ENCODE measurements at regions not wholly inside any gene's neighbourhood (a gene's known extent, or its start where the extent isn't known, plus 50 kb on each side); places are given as distances from the start of the nearest gene placed in this dataset.
"Not testable (repeated sequence)": the region's sequence is repeated elsewhere in the genome, so short reads cannot be mapped to it uniquely, and the experiment has no call there.

- no peak for DNase-seq (ENCODE audit: low read depth)
Observed at GRCh38 chr9:87781331-87781730, 55.4 kb downstream of the CTSL start.

GRCh38 chr9:87783180-87783579 is 57.3 kb downstream of the CTSL start:
- no peak for DNase-seq (ENCODE audit: low read depth)

- DNase-seq (ENCODE audit: low read depth) = not testable (repeated sequence)
Observed at GRCh38 chr9:87785315-87785970, 59.5 kb downstream of the CTSL start.

- DNase-seq (ENCODE audit: low read depth) = no peak
Observed at GRCh38 chr9:87786423-87786822, 60.5 kb downstream of the CTSL start.

GRCh38 chr9:87786876-87787275 is 61.0 kb downstream of the CTSL start:
- no peak for DNase-seq (ENCODE audit: low read depth)

- DNase-seq (ENCODE audit: low read depth) = peak; percentile 7
Observed at GRCh38 chr9:87787735-87788134, 61.8 kb downstream of the CTSL start.

- peak; percentile 68 for DNase-seq (ENCODE audit: low read depth)
Observed at GRCh38 chr9:87792831-87793288, 66.9 kb downstream of the CTSL start.

- peak; percentile 83 for DNase-seq (ENCODE audit: low read depth)
Observed at GRCh38 chr9:87793292-87793691, 67.4 kb downstream of the CTSL start.

- DNase-seq (ENCODE audit: low read depth) = no peak
Observed at GRCh38 chr9:87795178-87795577, 69.3 kb downstream of the CTSL start.

- DNase-seq (ENCODE audit: low read depth) = no peak
Observed at GRCh38 chr9:87796196-87796595, 70.3 kb downstream of the CTSL start.

- DNase-seq (ENCODE audit: low read depth) = no peak
Observed at GRCh38 chr9:87798261-87798833, 72.4 kb downstream of the CTSL start.

GRCh38 chr9:87799503-87799902 is 73.6 kb downstream of the CTSL start:
- no peak for DNase-seq (ENCODE audit: low read depth)

- DNase-seq (ENCODE audit: low read depth) = no peak
Observed at GRCh38 chr9:87800456-87800855, 74.5 kb downstream of the CTSL start.

GRCh38 chr9:87801013-87801412 is 75.1 kb downstream of the CTSL start:
- no peak for DNase-seq (ENCODE audit: low read depth)

GRCh38 chr9:87803166-87803565 is 77.2 kb downstream of the CTSL start:
- no peak for DNase-seq (ENCODE audit: low read depth)

- DNase-seq (ENCODE audit: low read depth) = no peak
Observed at GRCh38 chr9:87803623-87804345, 77.9 kb downstream of the CTSL start.

GRCh38 chr9:87805259-87805658 is 77.4 kb upstream of the SPATA31E1 start:
- DNase-seq (ENCODE audit: low read depth) = no peak

GRCh38 chr9:87810008-87810407 is 72.7 kb upstream of the SPATA31E1 start:
- no peak for DNase-seq (ENCODE audit: low read depth)

GRCh38 chr9:87810679-87811178 is 71.9 kb upstream of the SPATA31E1 start:
- no peak for DNase-seq (ENCODE audit: low read depth)

GRCh38 chr9:87812375-87813118 is 70.1 kb upstream of the SPATA31E1 start:
- DNase-seq (ENCODE audit: low read depth) = peak; percentile 66

GRCh38 chr9:87813119-87813463 is 69.6 kb upstream of the SPATA31E1 start:
- no peak for DNase-seq (ENCODE audit: low read depth)

- peak; percentile 26 for DNase-seq (ENCODE audit: low read depth)
Observed at GRCh38 chr9:87816036-87816435, 66.6 kb upstream of the SPATA31E1 start.

GRCh38 chr9:87818308-87818707 is 64.4 kb upstream of the SPATA31E1 start:
- no peak for DNase-seq (ENCODE audit: low read depth)

All from EH (cell line).